DOHH2 (cell line): ENCODE measurements at regions not wholly inside any gene's neighbourhood (a gene's known extent, or its start where the extent isn't known, plus 50 kb on each side); places are given as distances from the start of the nearest gene placed in this dataset.

Experiments
- EZH2phosphoT487 ChIP-seq: fragments of 200-600 bp; sonication (generic); IDR thresholded peaks from 2 replicates; pipeline ENCODE4 v1.6.1; 2017; ENCODE audit warnings: borderline replicate concordance, mild to moderate bottlenecking, antibody characterized with exemption, low read length, moderate library complexity, mixed read lengths
- TF ChIP-seq, protein P1 (sequence below): fragments of 200-600 bp; sonication (generic); IDR thresholded peaks from one replicate; pipeline ENCODE4 v1.5.1; 2014; ENCODE audit warnings: antibody characterized with exemption, mild to moderate bottlenecking, low read depth, low read length; ENCODE audit not compliant: poor library complexity, severe bottlenecking

DNA sequence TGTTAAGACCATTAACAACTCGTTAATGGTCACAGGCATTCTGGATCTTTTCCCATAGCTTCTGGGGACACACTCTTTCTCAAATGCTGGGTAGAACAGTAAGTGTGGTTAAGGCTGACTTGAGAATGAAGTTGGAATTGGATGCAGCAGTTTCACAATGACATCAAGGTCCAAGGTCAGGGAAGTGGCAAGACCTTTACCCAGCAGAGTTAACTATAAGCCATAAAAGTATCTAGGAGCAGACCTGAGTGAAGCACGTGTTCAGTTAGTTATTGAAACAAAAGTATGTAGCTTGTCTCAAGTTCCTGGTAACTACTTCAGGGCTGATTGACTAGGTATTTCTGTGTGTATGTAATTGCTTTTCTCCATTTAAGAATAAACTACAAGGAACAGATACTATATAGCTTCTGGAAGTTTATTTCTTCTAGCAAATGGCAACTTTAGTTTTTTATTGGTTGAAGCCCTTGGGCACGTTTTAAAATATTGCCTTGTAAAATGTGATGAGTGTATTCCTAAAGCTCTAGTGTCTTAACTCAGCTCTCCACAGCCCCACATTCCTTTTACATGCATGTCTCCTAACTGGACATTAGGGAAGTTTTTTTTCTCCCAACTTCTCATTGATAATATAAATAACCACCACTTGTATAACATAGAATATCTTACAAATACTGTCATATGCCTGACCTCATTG lies 479.0 kb upstream of the CITED2 start:
- TF ChIP-seq, protein P1, sequence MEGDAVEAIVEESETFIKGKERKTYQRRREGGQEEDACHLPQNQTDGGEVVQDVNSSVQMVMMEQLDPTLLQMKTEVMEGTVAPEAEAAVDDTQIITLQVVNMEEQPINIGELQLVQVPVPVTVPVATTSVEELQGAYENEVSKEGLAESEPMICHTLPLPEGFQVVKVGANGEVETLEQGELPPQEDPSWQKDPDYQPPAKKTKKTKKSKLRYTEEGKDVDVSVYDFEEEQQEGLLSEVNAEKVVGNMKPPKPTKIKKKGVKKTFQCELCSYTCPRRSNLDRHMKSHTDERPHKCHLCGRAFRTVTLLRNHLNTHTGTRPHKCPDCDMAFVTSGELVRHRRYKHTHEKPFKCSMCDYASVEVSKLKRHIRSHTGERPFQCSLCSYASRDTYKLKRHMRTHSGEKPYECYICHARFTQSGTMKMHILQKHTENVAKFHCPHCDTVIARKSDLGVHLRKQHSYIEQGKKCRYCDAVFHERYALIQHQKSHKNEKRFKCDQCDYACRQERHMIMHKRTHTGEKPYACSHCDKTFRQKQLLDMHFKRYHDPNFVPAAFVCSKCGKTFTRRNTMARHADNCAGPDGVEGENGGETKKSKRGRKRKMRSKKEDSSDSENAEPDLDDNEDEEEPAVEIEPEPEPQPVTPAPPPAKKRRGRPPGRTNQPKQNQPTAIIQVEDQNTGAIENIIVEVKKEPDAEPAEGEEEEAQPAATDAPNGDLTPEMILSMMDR = no peak
- no peak for TF ChIP-seq EZH2phosphoT487
